Panc1 (cell line): ENCODE measurements at regions not wholly inside any gene's neighbourhood (a gene's known extent, or its start where the extent isn't known, plus 50 kb on each side); places are given as distances from the start of the nearest gene placed in this dataset.
"Not testable (repeated sequence)": the region's sequence is repeated elsewhere in the genome, so short reads cannot be mapped to it uniquely, and the experiment has no call there.

Experiments used
- SIN3A ChIP-seq: IDR thresholded peaks from 2 replicates; pipeline ENCODE4 v1.6.1; 2012; ENCODE audit warnings: low read depth, mild to moderate bottlenecking, low read length, moderate library complexity, borderline replicate concordance; ENCODE audit not compliant: insufficient read depth
- TF ChIP-seq, protein P1 (sequence below): fragments of 450-650 bp; IDR thresholded peaks from 2 replicates; pipeline ENCODE4 v1.5.1; 2017; ENCODE audit warnings: mild to moderate bottlenecking

DNA sequence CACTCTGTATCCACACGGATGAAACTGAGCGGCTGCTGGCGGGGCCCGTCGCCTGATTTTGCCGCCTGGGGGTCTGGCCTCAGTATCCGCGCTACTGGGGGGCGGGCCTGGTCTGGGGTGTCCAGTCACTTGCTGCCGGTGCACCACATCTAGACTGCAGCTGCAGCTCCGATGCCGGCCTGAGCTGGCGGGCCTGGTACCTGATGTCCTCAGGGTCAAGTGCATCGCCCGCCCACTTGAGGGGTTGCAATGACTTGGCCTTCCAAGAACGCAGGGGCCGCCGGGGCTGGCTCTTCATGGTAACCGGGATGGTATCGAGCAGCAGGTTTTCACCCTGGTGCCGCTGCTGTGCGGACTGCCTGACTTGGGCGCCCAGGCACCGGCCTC lies 532.8 kb upstream of the DEFB115 start:
- TF ChIP-seq, protein P1, sequence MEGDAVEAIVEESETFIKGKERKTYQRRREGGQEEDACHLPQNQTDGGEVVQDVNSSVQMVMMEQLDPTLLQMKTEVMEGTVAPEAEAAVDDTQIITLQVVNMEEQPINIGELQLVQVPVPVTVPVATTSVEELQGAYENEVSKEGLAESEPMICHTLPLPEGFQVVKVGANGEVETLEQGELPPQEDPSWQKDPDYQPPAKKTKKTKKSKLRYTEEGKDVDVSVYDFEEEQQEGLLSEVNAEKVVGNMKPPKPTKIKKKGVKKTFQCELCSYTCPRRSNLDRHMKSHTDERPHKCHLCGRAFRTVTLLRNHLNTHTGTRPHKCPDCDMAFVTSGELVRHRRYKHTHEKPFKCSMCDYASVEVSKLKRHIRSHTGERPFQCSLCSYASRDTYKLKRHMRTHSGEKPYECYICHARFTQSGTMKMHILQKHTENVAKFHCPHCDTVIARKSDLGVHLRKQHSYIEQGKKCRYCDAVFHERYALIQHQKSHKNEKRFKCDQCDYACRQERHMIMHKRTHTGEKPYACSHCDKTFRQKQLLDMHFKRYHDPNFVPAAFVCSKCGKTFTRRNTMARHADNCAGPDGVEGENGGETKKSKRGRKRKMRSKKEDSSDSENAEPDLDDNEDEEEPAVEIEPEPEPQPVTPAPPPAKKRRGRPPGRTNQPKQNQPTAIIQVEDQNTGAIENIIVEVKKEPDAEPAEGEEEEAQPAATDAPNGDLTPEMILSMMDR = not testable (repeated sequence)
- TF ChIP-seq SIN3A = not testable (repeated sequence)
